ENCODE measurements at regions not wholly inside any gene's neighbourhood (a gene's known extent, or its start where the extent isn't known, plus 50 kb on each side); places are given as distances from the start of the nearest gene placed in this dataset.
"Not testable (repeated sequence)": the region's sequence is repeated elsewhere in the genome, so short reads cannot be mapped to it uniquely, and the experiment has no call there.

GRCh38 chr11:49823188-49823587 is 129.0 kb upstream of the OR4C13 start:
- not testable (repeated sequence) for DNase-seq

GRCh38 chr11:49850541-49850940 is 101.7 kb upstream of the OR4C13 start:
- not testable (repeated sequence) for DNase-seq

- no peak for DNase-seq
Observed at GRCh38 chr11:49851511-49851910, 100.7 kb upstream of the OR4C13 start.

GRCh38 chr11:49851971-49852389 is 100.2 kb upstream of the OR4C13 start:
- no peak for DNase-seq

GRCh38 chr11:49888875-49889274 is 63.3 kb upstream of the OR4C13 start:
- DNase-seq = not testable (repeated sequence)

GRCh38 chr11:49891910-49892671 is 60.1 kb upstream of the OR4C13 start:
- not testable (repeated sequence) for DNase-seq

GRCh38 chr11:49893442-49893841 is 58.7 kb upstream of the OR4C13 start:
- not testable (repeated sequence) for DNase-seq

Data from occipital lobe (tissue), 1 donor.